Caco-2 (cell line): ENCODE measurements at regions not wholly inside any gene's neighbourhood (a gene's known extent, or its start where the extent isn't known, plus 50 kb on each side); places are given as distances from the start of the nearest gene placed in this dataset.

Experiments used
- BruUV-seq: library from RNA; stranded (reverse); fragments of 400-500 nt; replicated peaks from 2 replicates; lab custom pipeline; 2021; lab: Mats Ljungman, UMichigan
- CTCF ChIA-PET: fragments of 300-600 bp; sonication (Branson Sonifier 250); formaldehyde crosslinking; loops from one replicate; lab custom pipeline; 2022; ENCODE audit warnings: antibody characterized with exemption; lab: Charles Lee
- POLR2A ChIA-PET: fragments of 300-600 bp; sonication (Branson Sonifier 250); formaldehyde crosslinking; loops from one replicate; lab custom pipeline; 2022; ENCODE audit warnings: antibody characterized with exemption; lab: Charles Lee
- DNase-seq, 2 experiments: peaks; one replicate each; pipeline versions ENCODE4 v3.0.0 to v3.0.0-alpha.2; 2020 to 2022
- H3K27me3 ChIP-seq: replicated peaks from 2 replicates; pipeline ENCODE4 v1.6.0; 2011; ENCODE audit warnings: low read length; ENCODE audit not compliant: control insufficient read depth, insufficient read depth
- H3K36me3 ChIP-seq: 2 replicates; pipeline ENCODE4 v1.5.1; 2011; ENCODE audit warnings: low read length; ENCODE audit not compliant: control insufficient read depth, insufficient read depth
- H3K4me1 ChIP-seq: fragments of 250-450 bp; sonication (Bioruptor Pico); 2 replicates; pipeline ENCODE4 v1.5.1; 2020; ENCODE audit warnings: mild to moderate bottlenecking
- H3K4me3 ChIP-seq: 2 replicates; pipeline ENCODE4 v1.5.1; 2011; ENCODE audit warnings: low read depth, mild to moderate bottlenecking, control low read depth, low read length
- H3K9me3 ChIP-seq: fragments of 250-450 bp; sonication (Bioruptor Pico); 2 replicates; pipeline ENCODE4 v1.5.1; 2020; ENCODE audit warnings: mild to moderate bottlenecking, moderate library complexity
- H3K27ac Mint-ChIP-seq: one replicate; pipeline ENCODE4 v1.8.0; 2022; ENCODE audit warnings: mixed read lengths; ENCODE audit not compliant: unreplicated experiment
- H3K27me3 Mint-ChIP-seq: one replicate; pipeline ENCODE4 v1.8.0; 2022; ENCODE audit warnings: mixed read lengths; ENCODE audit not compliant: insufficient read depth, unreplicated experiment
- H3K36me3 Mint-ChIP-seq: one replicate; pipeline ENCODE4 v1.8.0; 2022; ENCODE audit warnings: mild to moderate bottlenecking, mixed read lengths; ENCODE audit not compliant: insufficient read depth, unreplicated experiment
- H3K4me1 Mint-ChIP-seq: one replicate; pipeline ENCODE4 v1.8.0; 2022; ENCODE audit warnings: low read depth, mixed read lengths; ENCODE audit not compliant: unreplicated experiment
- H3K4me3 Mint-ChIP-seq: one replicate; pipeline ENCODE4 v1.8.0; 2022; ENCODE audit warnings: mild to moderate bottlenecking, moderate library complexity, mixed read lengths; ENCODE audit not compliant: unreplicated experiment
- H3K9me3 Mint-ChIP-seq: one replicate; pipeline ENCODE4 v1.8.0; 2022; ENCODE audit warnings: mixed read lengths; ENCODE audit not compliant: unreplicated experiment
- CTCF ChIP-seq, 2 experiments: fragments of 200-600 bp in 1 of 2; IDR thresholded peaks; 1 replicate in 1 of 2; 2 replicates in 1 of 2; pipeline versions ENCODE4 v1.5.1 to v1.8.0; 2011 to 2022; ENCODE audit warnings: antibody characterized with exemption in 1 of 2, control low read depth in 1 of 2, inconsistent platforms in 1 of 2, low read depth in 1 of 2, low read length in 1 of 2, mild to moderate bottlenecking in 1 of 2, moderate library complexity in 1 of 2; ENCODE audit not compliant: insufficient read depth in 1 of 2, severe bottlenecking in 1 of 2, unreplicated experiment in 1 of 2
- intact Hi-C: fragments of 100-400 bp; cut with micrococcal nuclease; formaldehyde crosslinking; loops from one replicate; pipeline ENCODE4 v1.10.0; 2022; ENCODE audit not compliant: unreplicated experiment

- POLR2A ChIA-PET = no interaction called here
- Mint-ChIP-seq H3K27me3 (peaks cover 4% of the 10 kb centered on the region), H3K4me3 (no peak overlapping the region), H3K4me1 (no peaks in the 10 kb centered on the region), H3K27ac (no peak overlapping the region), H3K36me3 (no peaks in the 10 kb centered on the region), H3K9me3 (no peaks in the 10 kb centered on the region)
- no peak for TF ChIP-seq CTCF (IDR thresholded peaks at IDR 0.05; ENCODE audit: insufficient read depth in 1 of 2, low read depth in 1 of 2, low read length in 1 of 2, severe bottlenecking in 1 of 2, unreplicated experiment in 1 of 2)
- H3K4me3 ChIP-seq = no peak overlapping the region
- no peak for DNase-seq
- H3K9me3 ChIP-seq = no peaks in the 10 kb centered on the region
- no peaks in the 10 kb centered on the region for H3K36me3 ChIP-seq
- H3K4me1 ChIP-seq = no peaks in the 10 kb centered on the region
- H3K27me3 ChIP-seq = no peaks in the 10 kb centered on the region
- intact Hi-C loops = no loop called here
- no TSS peak for BruUV-seq
- CTCF ChIA-PET = no interaction called here
Observed at GRCh38 chr5:38086777-38087176, 171.6 kb upstream of the EGFLAM start.

- Mint-ChIP-seq H3K4me3 (no peak overlapping the region), H3K4me1 (peaks cover 7% of the 10 kb centered on the region), H3K27ac (no peak overlapping the region), H3K27me3 (peaks cover 2% of the 10 kb centered on the region), H3K9me3 (no peaks in the 10 kb centered on the region), H3K36me3 (no peaks in the 10 kb centered on the region)
- no peak for TF ChIP-seq CTCF (IDR thresholded peaks at IDR 0.05; ENCODE audit: insufficient read depth in 1 of 2, low read depth in 1 of 2, low read length in 1 of 2, severe bottlenecking in 1 of 2, unreplicated experiment in 1 of 2)
- H3K36me3 ChIP-seq = no peaks in the 10 kb centered on the region
- H3K9me3 ChIP-seq = peaks cover 3% of the 10 kb centered on the region; the same call in 1 of the 2 replicates
- no peak for DNase-seq
- no peaks in the 10 kb centered on the region for H3K27me3 ChIP-seq
- intact Hi-C loops = no loop called here
- H3K4me3 ChIP-seq = no peak overlapping the region
- peaks cover 11% of the 10 kb centered on the region; the same call in 1 of the 2 replicates for H3K4me1 ChIP-seq
- POLR2A ChIA-PET = interaction anchor here (0.6 kb wide), 1 partner anchor 305 kb away, joined by 3 read pairs; no protein-coding TSS in a partner anchor
- no TSS peak for BruUV-seq
- CTCF ChIA-PET = no interaction called here
Observed at GRCh38 chr5:38079620-38080402, 178.5 kb upstream of the EGFLAM start.

- H3K36me3 ChIP-seq = no peaks in the 10 kb centered on the region
- TF ChIP-seq CTCF (IDR thresholded peaks at IDR 0.05; ENCODE audit: insufficient read depth in 1 of 2, low read depth in 1 of 2, low read length in 1 of 2, severe bottlenecking in 1 of 2, unreplicated experiment in 1 of 2) = no peak
- intact Hi-C loops = no loop called here
- peaks cover 3% of the 10 kb centered on the region; the same call in 1 of the 2 replicates for H3K9me3 ChIP-seq
- H3K4me1 ChIP-seq = peaks cover 11% of the 10 kb centered on the region; the same call in 1 of the 2 replicates
- H3K27me3 ChIP-seq = no peaks in the 10 kb centered on the region
- Mint-ChIP-seq H3K36me3 (no peaks in the 10 kb centered on the region), H3K27ac (no peak overlapping the region), H3K9me3 (no peaks in the 10 kb centered on the region), H3K27me3 (peaks cover 2% of the 10 kb centered on the region), H3K4me3 (no peak overlapping the region), H3K4me1 (peaks cover 7% of the 10 kb centered on the region)
- POLR2A ChIA-PET = no interaction called here
- no peak overlapping the region for H3K4me3 ChIP-seq
- CTCF ChIA-PET = no interaction called here
- DNase-seq = no peak
- no TSS peak for BruUV-seq
Observed at GRCh38 chr5:38078161-38078560, 180.2 kb upstream of the EGFLAM start.
